HUES48 (cell line): ENCODE measurements at regions not wholly inside any gene's neighbourhood (a gene's known extent, or its start where the extent isn't known, plus 50 kb on each side); places are given as distances from the start of the nearest gene placed in this dataset.
"Not testable (repeated sequence)": the region's sequence is repeated elsewhere in the genome, so short reads cannot be mapped to it uniquely, and the experiment has no call there.

ENCODE experiments used
- H3K27ac ChIP-seq: one replicate; pipeline ENCODE4 v1.7.0; 2013; ENCODE audit warnings: low read depth, low read length, inconsistent platforms
- H3K27me3 ChIP-seq: 2 replicates; pipeline ENCODE4 v1.6.1; 2013; ENCODE audit warnings: mild to moderate bottlenecking, low read length; ENCODE audit not compliant: control insufficient read depth, insufficient read depth
- H3K36me3 ChIP-seq: 2 replicates; pipeline ENCODE4 v1.6.1; 2013; ENCODE audit warnings: low read length; ENCODE audit not compliant: control insufficient read depth, insufficient read depth
- H3K4me1 ChIP-seq: 2 replicates; pipeline ENCODE4 v1.6.1; 2013; ENCODE audit warnings: mild to moderate bottlenecking, low read length; ENCODE audit not compliant: control insufficient read depth, insufficient read depth
- H3K4me3 ChIP-seq: 2 replicates; pipeline ENCODE4 v1.5.1; 2013; ENCODE audit warnings: mild to moderate bottlenecking, low read depth, low read length
- H3K9ac ChIP-seq: 2 replicates; pipeline ENCODE4 v1.6.1; 2013; ENCODE audit warnings: mild to moderate bottlenecking, low read depth, low read length, moderate library complexity
- H3K9me3 ChIP-seq: 2 replicates; pipeline ENCODE4 v1.6.1; 2013; ENCODE audit warnings: low read length; ENCODE audit not compliant: control insufficient read depth, insufficient read depth

DNA sequence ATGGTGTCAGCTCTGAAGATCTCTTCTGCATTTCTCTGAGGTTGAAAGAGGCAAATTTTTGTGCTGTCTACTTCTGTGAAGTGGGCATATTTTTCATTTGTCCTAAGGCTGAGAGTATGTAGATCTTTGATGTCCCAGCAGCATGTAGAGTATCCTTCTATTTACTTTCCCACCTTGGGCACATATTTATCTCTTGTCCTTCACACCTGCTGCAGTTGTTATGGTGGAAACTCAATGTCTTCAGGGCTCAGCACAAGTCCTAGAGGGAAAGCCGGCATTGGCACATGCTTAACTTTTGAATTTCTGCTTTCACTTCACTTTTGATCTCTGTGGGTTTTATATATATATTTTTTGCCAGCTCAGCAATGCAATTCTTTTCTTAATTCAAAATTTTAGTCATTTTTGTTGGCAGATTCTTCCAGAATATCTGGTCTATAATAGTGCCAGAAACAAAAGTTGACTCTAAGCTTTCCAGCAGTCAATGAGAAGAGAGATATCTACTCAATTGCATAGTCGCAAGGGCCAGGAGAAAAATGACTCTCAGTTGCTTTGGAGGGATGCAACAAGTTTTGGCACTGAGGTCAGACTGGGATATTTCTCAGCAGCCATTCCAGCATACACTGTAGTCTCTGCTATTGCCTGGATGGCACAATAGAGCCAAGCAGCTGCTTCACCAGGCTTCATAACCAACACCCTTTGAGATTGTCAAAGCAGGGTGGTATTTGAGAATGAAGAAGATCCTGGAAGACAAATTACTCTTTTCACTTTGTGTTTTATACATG lies 127.8 kb upstream of the FAT1 start:
- Histone ChIP-seq H3K4me1 (no peaks in the 10 kb centered on the region), H3K27me3 (no peaks in the 10 kb centered on the region), H3K9ac (no peak overlapping the region), H3K27ac (no peak overlapping the region), H3K9me3 (peaks cover 5% of the 10 kb centered on the region; the same call in 1 of the 2 replicates), H3K4me3 (no peak overlapping the region), H3K36me3 (no peaks in the 10 kb centered on the region)

DNA sequence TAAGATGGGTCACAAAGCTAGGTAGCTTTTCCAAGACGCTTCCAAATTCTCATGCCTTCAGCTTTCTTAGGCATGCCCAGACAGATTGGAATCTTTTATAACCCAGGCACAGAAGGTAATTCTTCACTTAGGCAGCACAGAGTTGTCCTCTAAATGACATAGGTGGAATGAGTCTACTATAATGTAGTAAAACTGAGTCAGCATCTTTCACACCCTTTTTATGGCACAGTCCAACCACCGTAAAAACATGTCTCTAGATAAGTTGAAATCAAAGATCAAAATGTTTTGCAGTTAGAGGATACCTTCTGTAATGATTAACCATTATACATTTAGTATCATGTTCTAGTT lies 128.4 kb upstream of the FAT1 start:
- Histone ChIP-seq H3K9me3 (peaks cover 5% of the 10 kb centered on the region; the same call in 1 of the 2 replicates), H3K27ac (no peak overlapping the region), H3K27me3 (no peaks in the 10 kb centered on the region), H3K9ac (no peak overlapping the region), H3K4me1 (no peaks in the 10 kb centered on the region), H3K36me3 (no peaks in the 10 kb centered on the region), H3K4me3 (no peak overlapping the region)

DNA sequence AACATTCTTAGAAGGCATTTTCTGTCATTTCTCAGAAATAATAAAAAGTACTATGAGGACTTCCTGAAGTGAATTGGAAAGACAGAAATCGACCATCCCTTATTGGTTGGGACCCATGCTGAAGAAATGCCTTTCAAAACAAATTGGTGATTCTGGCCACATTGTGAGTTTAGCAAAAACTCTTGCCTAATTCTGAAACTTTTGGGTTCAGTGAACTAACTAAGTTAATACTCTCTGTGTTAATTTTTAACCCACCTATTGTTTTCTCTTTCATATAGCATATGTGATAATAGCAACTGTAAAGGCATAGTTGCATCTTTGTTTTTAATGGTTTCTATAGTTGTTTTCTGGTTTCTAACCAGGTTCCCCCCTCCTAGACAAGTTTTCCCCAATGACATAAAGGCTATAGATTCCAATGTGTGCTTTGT lies 129.3 kb upstream of the FAT1 start:
- Histone ChIP-seq H3K9ac (no peak overlapping the region), H3K4me1 (no peaks in the 10 kb centered on the region), H3K9me3 (peaks cover 5% of the 10 kb centered on the region; the same call in 1 of the 2 replicates), H3K36me3 (no peaks in the 10 kb centered on the region), H3K27me3 (no peaks in the 10 kb centered on the region), H3K27ac (no peak overlapping the region), H3K4me3 (no peak overlapping the region)

DNA sequence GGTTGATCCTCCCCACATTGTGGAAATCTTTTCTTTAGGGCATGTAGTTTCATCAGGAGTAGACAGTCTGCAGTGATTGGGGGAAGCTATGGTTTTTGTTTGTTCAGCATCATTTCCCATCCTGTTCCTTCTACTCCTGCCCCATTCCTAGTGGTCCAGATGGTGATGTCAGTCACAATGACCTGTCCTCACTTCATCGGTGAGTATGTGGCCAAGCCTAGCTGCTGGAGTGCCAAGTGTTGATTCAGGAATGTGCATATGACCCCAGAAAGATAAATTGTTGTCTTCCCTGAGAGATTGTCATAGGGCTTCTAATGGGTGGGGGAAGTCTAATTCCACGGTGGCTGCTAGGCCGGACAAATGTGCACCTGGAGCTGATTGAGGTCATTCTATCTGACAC lies 130.6 kb upstream of the FAT1 start:
- H3K9me3 ChIP-seq, result peaks cover 5% of the 10 kb centered on the region; the same call in 1 of the 2 replicates
- H3K4me1 ChIP-seq, result no peaks in the 10 kb centered on the region
- H3K4me3 ChIP-seq, result no peak overlapping the region
- no peak overlapping the region for H3K9ac ChIP-seq
- H3K27ac ChIP-seq, result no peak overlapping the region
- H3K27me3 ChIP-seq, result no peaks in the 10 kb centered on the region
- H3K36me3 ChIP-seq, result no peaks in the 10 kb centered on the region

DNA sequence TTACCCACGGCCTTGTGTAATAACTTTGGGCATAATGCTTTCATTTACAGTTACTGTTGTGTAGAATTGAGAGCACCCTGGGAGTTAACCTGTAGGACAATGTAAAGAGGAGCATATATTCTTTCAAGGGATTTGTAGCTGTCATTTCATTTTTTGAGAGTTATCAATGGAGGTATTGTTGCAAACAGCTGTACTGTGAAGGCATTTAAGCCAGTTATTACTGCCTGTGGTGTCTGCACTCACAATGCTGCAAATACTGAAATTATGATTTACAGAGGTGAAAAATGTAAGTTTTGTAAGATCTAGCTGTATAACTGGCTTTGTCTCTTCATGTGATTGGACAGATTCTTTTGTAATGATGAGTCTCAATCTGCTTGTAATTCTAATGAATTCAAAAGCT lies 131.5 kb upstream of the FAT1 start:
- Histone ChIP-seq H3K4me3 (no peak overlapping the region), H3K9me3 (peaks cover 4% of the 10 kb centered on the region; the same call in 1 of the 2 replicates), H3K9ac (no peak overlapping the region), H3K4me1 (no peaks in the 10 kb centered on the region), H3K27me3 (no peaks in the 10 kb centered on the region), H3K36me3 (no peaks in the 10 kb centered on the region), H3K27ac (no peak overlapping the region)

DNA sequence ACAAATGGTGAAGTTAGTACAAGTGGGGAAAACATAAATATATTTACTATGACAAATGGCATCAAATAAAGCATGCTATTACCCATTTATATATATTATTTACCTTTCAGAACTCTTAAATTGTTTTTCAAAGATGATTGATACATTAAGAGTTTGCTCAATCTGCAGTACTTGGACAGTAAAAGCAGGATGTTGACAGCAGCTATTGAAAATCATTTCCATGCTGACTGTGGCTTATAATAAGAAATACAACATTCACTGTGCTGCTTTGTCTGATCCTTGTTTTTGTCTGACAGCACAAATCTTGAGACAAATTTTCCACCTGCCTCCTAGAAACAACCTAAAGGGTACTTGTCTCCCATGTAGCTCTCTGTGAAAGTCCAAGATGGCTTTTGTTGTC lies 134.1 kb upstream of the FAT1 start:
- Histone ChIP-seq H3K27ac (no peak overlapping the region), H3K9ac (no peak overlapping the region), H3K9me3 (no peaks in the 10 kb centered on the region), H3K27me3 (no peaks in the 10 kb centered on the region), H3K36me3 (no peaks in the 10 kb centered on the region), H3K4me3 (no peak overlapping the region), H3K4me1 (no peaks in the 10 kb centered on the region)

DNA sequence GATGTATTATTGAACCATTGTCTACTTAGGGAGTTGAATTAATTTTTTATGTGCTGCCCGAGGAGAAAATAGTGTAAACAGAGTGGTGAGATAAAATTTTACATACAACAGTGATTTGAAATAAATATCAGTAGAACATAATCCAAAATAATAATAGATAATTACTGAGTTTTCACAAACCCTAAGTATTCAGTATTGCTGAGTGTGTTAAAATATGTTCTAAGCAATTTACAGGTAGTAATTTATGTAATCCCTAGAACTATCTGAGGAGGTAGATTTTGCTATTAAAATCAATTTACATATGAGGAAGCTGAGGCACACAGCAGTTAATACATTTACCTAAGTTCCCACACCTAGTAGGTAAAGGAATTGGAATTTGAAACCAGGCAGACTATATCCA lies 134.7 kb upstream of the FAT1 start:
- Histone ChIP-seq H3K36me3 (no peaks in the 10 kb centered on the region), H3K9me3 (no peaks in the 10 kb centered on the region), H3K27me3 (no peaks in the 10 kb centered on the region), H3K4me1 (no peaks in the 10 kb centered on the region), H3K4me3 (no peak overlapping the region), H3K27ac (no peak overlapping the region), H3K9ac (no peak overlapping the region)

DNA sequence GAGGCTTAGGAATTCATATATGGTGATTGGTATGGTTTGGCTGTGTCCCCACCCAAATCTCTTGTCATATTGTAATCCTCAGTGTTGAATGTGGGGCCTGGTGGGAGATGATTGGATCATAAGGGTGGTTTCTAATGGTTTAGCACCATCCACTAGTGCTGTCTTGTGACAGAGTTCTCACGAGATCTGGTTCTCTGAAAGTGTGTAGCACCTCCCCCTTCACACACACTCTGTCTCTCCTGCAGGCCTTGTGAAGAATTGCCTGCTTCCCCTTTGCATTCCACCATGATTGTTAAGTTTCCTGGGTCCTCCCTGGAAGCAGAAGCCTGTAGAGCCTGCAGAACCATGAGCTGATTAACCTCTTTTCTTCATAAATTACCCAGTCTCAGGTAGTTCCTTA lies 135.8 kb upstream of the FAT1 start:
- no peak overlapping the region for H3K27ac ChIP-seq
- H3K9ac ChIP-seq, result no peak overlapping the region
- H3K4me1 ChIP-seq, result no peaks in the 10 kb centered on the region

DNA sequence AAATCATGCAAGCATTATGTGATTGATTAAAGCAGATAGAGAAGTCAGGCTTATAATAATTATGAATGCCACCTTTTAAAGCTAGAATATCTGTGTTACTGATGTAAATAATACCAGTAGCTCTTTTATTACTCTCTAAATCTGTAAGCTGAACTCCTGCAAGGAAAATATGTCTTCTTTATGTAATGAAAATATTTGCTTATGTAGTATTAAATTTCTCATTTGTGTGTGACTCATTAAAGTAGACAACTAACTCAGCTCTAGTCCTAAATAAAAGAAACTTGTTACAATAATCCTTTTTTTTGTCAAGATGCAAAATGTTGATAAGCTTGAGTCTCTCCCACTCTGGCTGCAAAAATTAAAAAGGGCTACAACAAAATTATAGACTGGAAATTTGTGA lies 137.7 kb upstream of the FAT1 start:
- no peaks in the 10 kb centered on the region for H3K36me3 ChIP-seq

More for the DNA sequence above, 135.8 kb upstream of the FAT1 start:
- Histone ChIP-seq H3K9me3 (no peaks in the 10 kb centered on the region), H3K27me3 (no peaks in the 10 kb centered on the region), H3K36me3 (no peaks in the 10 kb centered on the region), H3K4me3 (no peak overlapping the region)

DNA sequence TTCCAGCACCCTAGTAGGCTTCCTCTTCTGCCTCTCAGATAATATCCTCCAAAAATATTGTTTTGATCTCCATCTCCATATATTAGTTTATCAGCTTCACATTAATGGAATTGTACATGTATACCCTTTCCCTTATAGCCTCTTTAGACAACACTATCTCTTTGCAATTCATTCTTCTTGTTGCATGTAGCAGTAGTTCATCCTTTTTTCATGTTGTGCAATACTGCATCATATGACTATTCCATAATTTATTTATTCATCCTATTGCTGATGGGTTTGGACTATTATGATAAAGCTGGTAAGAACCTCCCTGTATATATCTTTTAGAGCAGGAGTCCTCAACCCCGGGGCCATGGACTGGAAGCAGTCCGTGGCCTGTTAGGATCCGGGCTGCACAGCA lies 148.2 kb upstream of the FAT1 start:
- Histone ChIP-seq H3K4me1 (no peaks in the 10 kb centered on the region), H3K9ac (no peak overlapping the region), H3K27me3 (no peaks in the 10 kb centered on the region), H3K4me3 (no peak overlapping the region), H3K36me3 (no peaks in the 10 kb centered on the region), H3K9me3 (peaks cover 4% of the 10 kb centered on the region), H3K27ac (no peak overlapping the region)

More for the DNA sequence above, 137.7 kb upstream of the FAT1 start:
- Histone ChIP-seq H3K4me1 (no peaks in the 10 kb centered on the region), H3K9ac (no peak overlapping the region), H3K27me3 (no peaks in the 10 kb centered on the region), H3K4me3 (no peak overlapping the region), H3K9me3 (no peaks in the 10 kb centered on the region), H3K27ac (no peak overlapping the region)

DNA sequence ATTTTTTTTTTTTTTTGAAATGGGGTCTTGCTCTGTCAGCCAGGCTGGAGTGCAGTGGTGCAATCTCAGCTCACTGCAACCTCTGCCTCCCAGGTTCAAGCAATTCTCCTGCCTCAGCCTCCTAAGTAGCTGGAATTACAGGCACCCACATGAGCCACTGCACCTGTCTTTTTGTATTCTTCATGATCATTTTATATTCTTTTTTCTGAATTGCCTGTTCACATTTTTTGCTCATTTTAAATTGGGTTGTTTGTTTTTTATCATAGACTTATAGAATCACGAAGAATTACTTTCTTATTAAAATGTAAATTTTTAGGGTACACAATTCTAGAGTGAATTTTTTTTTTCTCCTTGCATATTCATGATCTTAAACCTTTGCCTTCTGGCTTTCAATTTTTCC lies 149.4 kb upstream of the FAT1 start:
- not testable (repeated sequence) for H3K4me3 ChIP-seq, H3K36me3 ChIP-seq, H3K9me3 ChIP-seq, H3K27ac ChIP-seq, H3K27me3 ChIP-seq, H3K4me1 ChIP-seq, H3K9ac ChIP-seq
